ENCODE measurements at regions not wholly inside any gene's neighbourhood (a gene's known extent, or its start where the extent isn't known, plus 50 kb on each side); places are given as distances from the start of the nearest gene placed in this dataset.

- no peak overlapping the region for H3K4me3 ChIP-seq (ENCODE audit: low read length)
- DNase-seq (ENCODE audit: low read depth, low spot score) = no peak
Observed at GRCh38 chr11:70500076-70500847, 101.9 kb downstream of the CTTN start.

- no peak overlapping the region for H3K4me3 ChIP-seq (ENCODE audit: low read length)
- no peak for DNase-seq (ENCODE audit: low read depth, low spot score)
Observed at GRCh38 chr11:70501051-70501901, 102.9 kb downstream of the CTTN start.

DNA sequence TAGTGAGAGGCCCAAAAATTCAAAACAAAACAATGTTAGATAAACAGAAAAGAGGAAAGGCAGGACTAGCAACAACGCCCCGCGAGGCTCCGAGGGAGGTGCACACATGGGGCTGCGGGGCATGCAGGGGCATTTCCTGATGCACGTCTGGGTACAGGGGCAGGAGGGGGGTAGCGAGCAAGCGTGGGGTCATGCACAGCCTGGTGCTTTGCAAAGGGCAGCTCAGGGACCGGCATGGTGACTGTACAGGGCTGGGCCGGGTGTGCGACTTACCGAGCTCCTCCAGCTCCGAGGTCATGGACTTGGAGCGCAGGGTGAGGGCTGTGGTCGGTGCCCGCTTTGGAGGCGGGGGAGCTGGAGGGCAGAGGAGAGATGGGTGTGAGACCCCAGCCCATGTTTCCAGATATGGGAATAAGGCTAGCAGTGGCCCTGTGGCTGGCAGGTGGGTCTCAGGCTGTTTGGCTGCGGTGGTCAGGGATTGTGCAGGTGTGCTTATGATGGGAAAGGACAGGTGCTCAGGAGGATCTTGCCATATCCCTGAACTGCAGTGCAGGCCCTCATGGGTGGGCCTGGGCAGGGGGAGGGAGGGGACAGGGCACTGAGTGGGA lies 103.7 kb downstream of the CTTN start:
- DNase-seq (ENCODE audit: low read depth, low spot score) = no peak
- no peak overlapping the region for H3K4me3 ChIP-seq (ENCODE audit: low read length)

- no peak overlapping the region for H3K4me3 ChIP-seq (ENCODE audit: low read length)
- DNase-seq (ENCODE audit: low read depth, low spot score) = no peak
Observed at GRCh38 chr11:70502677-70503467, 104.5 kb downstream of the CTTN start.

- no peak overlapping the region for H3K4me3 ChIP-seq (ENCODE audit: low read length)
- DNase-seq (ENCODE audit: low read depth, low spot score) = no peak
Observed at GRCh38 chr11:70503468-70504221, 105.3 kb downstream of the CTTN start.

DNA sequence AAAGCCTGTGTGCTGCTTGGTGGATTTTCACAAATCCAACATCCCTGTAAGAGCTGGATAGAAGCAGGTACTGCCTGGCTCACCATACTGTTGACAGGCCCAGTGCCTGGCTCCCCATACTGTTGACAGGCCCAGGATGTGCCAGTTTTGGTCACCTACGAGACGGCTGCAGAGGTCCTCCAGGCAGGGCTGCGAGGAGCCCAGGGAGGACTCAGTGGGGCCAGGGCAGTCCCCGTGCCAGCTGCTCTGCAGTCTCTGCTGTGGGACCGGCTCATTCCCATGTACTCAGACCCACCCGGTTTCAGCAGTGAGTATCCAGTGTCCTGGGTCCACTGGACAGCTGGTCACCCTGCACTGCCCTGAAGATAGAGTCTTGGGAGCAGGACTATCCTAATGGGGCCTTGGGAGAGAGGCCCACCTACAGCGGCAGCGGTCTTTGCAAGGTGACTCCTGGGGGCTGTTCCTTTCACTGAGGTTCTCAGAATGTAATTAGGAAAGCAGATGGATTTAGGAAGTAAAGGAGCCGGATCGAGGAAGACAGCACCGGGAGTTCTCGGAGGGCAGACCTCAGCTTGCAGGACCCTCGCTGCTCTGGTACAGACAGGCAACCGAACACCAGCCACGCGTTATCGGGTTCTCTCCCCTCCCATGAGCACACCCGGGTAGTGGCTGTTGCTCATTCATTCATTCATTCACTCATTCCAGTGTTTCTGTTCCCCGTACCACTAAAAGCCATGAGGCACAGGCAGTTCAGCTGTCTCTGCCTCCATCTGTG lies 106.1 kb downstream of the CTTN start:
- no peak overlapping the region for H3K4me3 ChIP-seq (ENCODE audit: low read length)
- no peak for DNase-seq (ENCODE audit: low read depth, low spot score)

- no peak overlapping the region for H3K4me3 ChIP-seq (ENCODE audit: low read length)
- DNase-seq (ENCODE audit: low read depth, low spot score) = no peak
Observed at GRCh38 chr11:70505331-70505731, 107.0 kb downstream of the CTTN start.

DNA sequence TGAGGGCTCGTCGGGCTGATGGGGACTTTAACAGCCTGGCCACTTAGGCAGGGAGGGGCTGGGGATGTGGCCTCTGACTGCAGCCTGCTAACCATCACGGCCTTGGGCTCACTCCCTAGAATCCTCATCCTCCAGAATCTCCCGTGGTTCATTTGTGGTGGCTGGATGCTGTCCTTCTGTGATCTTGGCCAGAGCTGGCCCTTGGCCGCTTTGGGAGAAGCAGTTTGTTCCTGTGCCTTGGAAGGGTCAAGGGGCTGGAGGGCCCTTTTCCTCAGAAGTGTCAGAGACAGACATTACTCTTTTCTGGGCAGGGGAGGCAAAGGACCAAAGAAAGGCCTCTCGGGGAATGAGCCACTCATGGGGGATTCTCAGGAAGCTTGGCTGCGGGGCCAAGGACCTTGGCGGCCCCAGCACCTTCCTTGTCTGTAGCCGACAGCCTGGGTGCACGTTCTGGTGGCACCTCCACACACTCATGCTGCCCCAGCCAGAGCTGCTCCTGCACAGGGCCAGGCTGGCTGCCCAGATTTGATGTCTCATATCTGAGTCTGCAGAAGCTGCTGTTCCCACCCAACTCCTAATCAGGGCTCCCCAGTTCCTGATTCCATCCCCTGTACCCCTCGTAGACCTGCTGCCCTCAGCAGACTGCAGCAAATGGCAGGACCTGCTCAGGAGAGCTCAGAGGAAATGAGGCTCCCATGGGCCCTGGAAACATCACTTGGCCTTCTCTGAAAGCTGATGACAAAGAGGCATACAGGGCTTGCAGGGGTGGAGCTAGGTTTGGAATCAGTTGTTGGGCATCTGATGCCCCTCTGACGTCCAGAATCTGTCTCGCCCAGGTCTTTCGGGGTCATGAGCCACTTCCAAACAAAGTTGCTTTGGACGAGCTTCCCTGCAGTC lies 107.7 kb downstream of the CTTN start:
- no peak overlapping the region for H3K4me3 ChIP-seq (ENCODE audit: low read length)

DNA sequence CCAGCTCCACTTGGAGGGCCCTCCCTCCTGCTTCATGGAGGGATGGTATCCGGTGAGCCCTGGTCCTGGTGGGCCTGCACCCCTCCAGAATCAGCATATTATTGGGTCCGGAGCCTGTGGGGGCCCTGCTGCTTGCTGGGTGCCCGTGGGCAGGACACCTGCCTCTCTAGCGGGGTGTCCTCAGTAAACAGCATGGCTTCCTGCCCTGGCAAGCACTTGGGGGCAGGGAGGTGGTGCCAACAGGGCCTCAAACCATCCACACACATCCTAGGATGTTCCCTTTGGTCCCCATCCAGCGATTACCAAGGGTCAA lies 108.3 kb downstream of the CTTN start:
- DNase-seq (ENCODE audit: low read depth, low spot score) = no peak
- no peak overlapping the region for H3K4me3 ChIP-seq (ENCODE audit: low read length)

More for the DNA sequence above, 107.7 kb downstream of the CTTN start:
- DNase-seq (ENCODE audit: low read depth, low spot score) = no peak

DNA sequence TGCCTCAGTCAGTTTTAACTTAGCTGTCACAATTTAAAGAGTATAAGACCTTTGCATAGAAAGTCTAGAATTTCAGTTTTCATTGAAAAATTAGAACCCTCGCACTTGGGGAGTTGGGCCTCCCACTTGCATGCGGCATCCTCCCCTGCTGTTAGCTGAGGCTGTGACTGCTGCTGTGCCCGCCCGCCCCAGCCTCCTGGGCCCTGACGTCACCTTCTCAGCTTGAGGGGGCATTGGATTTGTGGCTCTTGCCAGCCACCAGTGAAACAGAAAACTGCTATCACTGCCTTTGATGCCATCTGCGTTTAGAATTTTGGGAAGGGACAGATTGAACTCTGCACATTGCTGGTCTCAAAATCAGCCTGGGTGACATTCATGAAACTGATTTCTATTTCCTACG lies 108.7 kb downstream of the CTTN start:
- DNase-seq (ENCODE audit: low read depth, low spot score) = no peak
- H3K4me3 ChIP-seq (ENCODE audit: low read length) = no peak overlapping the region

DNA sequence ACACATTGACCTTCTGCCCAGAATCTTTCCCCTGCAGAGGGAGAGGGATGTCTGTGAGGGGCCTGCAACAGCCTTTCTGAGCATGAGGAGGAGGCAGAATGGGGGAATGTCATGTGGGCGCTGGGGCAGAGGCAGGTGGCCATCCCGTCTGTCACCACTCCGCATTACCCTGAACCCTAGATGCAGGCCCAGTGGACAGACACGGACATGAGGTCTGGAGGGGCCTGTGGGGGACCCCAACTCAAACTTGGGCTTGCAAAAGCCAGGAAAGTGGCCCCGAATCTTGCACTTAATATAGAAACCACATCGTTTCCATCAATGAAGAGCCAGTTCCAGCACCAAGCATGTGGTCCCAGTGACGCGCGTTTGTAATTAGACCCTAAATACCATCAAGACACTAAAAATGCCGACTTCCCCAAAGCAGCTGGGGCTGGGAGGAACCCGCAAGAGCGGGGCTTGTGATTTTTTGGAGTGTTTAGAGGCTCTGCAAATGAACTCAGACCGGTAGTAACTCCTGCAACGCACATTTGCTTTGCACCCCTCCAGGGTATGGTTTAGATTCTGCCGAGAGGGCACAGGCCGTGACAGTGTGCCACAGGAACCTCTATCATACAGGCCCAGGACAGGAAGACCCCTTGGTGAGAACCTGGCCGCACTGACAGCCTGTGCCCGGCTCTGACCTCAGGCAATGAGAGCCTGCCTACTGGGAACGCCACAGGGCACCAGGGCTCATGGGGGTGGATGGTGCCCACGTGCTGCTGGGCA lies 109.3 kb downstream of the CTTN start:
- DNase-seq (ENCODE audit: low read depth, low spot score) = no peak
- H3K4me3 ChIP-seq (ENCODE audit: low read length) = no peak overlapping the region

DNA sequence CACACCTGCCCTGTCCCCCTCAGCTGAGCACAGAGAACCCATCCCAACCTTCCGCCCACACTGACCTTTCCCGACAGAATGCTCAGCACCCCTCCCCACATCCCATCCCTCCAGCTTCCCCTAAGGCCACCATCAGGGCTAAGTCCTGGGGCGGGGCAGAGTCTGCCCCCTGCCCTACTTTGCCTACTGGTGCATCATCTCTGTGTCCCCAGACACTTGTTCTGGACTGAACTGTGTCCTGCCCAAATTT lies 109.8 kb downstream of the CTTN start:
- H3K4me3 ChIP-seq (ENCODE audit: low read length) = no peak overlapping the region
- DNase-seq (ENCODE audit: low read depth, low spot score) = no peak

DNA sequence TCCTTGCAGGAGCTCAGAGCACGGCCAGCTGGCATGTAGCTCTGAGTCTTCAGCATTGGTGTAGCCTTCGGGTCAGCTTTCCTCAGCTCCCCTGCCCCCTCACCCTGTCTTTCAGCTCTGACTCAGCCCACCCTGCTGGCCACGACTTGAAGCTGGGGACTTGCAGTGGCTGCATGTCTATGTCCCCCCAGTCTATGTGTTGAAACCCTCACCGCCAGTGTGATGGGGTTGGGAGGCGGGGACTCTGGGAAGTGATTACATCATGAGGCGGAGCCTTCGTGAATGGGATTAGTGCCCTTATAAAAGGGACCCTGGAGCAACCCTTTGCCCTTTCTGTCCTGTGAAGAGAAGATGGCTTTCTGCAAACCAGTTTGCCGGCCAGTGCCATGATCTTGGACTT lies 111.1 kb downstream of the CTTN start:
- DNase-seq (ENCODE audit: low read depth, low spot score) = no peak
- H3K4me3 ChIP-seq (ENCODE audit: low read length) = no peak overlapping the region

DNA sequence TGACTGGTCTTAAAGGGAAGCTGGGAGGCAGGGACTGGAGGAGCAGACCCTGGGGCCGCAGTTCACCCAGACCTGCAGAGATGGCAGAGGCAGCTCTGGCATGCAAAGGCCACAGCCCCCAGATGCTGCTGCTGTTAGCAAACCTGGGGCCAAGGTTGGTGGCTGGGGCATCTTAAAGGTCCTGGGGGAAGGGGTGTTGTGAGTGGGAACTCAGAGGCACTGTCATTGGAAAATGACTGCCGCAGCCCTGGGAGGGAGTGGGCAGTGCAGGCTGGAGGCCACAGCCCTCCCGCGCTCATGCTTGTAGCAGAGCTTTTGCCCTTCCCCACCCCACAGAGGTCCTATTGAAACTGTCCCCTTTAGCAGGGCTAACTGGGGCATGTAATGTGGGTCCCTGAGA lies 111.8 kb downstream of the CTTN start:
- DNase-seq (ENCODE audit: low read depth, low spot score) = no peak
- H3K4me3 ChIP-seq (ENCODE audit: low read length) = no peak overlapping the region

DNA sequence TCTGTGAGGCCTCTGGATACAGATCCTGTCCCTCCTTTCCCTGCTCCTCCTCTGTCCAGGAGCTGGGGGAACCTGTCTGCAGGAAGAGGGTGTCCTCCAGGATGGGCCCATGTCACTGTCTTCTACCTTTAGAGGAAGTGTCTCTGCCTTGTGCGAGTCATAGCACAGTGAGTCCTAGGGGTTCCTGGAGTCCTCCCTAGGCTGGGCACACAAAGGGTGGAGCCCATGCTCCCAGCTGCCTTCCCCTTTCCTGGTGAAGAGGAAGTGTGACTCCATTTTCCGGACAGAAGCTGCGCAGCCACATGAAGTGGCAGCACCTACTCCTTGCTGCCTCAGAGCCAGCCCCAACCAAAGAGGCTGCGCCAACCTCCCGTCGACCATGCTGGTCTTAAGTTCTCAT lies 112.2 kb downstream of the CTTN start:
- no peak for DNase-seq (ENCODE audit: low read depth, low spot score)
- no peak overlapping the region for H3K4me3 ChIP-seq (ENCODE audit: low read length)

GRCh38 chr11:70511345-70511744 lies 113.0 kb downstream of the CTTN start:
- no peak overlapping the region for H3K4me3 ChIP-seq (ENCODE audit: low read length)
- no peak for DNase-seq (ENCODE audit: low read depth, low spot score)

GRCh38 chr11:70512716-70513115 lies 114.4 kb downstream of the CTTN start:
- DNase-seq (ENCODE audit: low read depth, low spot score) = no peak
- H3K4me3 ChIP-seq (ENCODE audit: low read length) = no peak overlapping the region

All from Jurkat, Clone E6-1 (cell line).